ENCODE measurements at regions not wholly inside any gene's neighbourhood (a gene's known extent, or its start where the extent isn't known, plus 50 kb on each side); places are given as distances from the start of the nearest gene placed in this dataset.

DNA sequence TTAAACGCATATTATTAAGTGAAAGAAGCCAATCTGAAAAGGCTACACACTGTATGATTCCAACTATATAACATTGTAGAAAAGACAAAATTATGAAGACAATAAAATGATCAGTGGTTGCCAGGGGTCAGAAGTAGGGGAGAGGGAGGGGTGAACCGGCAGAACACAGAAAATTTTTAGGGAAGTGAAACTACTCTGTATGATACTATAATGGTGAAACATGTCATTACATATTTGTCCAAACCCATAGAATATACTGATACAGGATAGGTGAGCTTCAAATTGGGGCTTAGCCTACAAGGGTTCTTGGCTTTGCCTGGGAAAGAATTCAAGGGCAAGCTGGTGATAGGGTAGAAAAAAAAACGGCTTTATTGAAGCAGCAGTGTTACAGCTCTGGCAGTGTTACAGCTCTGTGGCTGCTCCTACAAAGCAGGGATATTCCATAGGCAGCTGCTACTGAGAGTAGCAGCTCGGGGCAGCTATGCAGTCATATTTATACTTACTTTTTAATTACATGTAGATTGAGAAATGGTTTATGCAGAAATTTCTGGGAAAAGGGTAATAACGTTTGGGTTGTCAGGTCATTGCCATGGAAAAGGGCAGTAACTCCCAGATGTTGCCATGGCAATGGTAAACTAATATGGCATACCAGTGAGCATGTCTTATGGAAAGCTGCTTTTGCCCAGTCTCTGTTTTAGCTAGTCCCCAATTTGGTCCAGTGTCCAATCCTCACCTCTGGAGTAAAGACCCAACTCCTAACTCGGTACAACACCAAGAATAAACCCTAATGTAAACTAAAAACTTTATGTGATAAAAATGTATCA, 125.1 kb upstream of the SLC25A36 start:
- no peak for DNase-seq (ENCODE audit: low read depth)

DNA sequence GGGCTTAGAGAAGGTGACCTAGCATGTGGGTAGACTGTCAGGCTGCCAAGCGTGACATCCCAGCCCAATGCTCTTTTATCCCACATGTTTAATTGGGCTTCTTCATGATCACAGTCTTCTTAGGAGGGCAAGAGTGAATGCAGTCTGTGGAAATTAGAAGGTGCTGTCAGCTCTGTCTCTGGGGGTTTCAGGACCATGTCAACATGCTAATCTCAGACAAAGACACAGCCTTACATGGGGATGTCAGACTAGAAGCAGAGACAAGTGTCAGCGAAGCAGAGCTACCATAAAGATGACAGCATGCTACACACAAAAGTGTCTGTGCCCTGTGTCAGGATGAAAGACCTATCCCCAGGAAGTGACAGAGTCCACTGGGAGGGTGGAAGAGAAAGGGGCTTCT, 120.1 kb upstream of the SLC25A36 start:
- DNase-seq (ENCODE audit: low read depth): no peak

DNA sequence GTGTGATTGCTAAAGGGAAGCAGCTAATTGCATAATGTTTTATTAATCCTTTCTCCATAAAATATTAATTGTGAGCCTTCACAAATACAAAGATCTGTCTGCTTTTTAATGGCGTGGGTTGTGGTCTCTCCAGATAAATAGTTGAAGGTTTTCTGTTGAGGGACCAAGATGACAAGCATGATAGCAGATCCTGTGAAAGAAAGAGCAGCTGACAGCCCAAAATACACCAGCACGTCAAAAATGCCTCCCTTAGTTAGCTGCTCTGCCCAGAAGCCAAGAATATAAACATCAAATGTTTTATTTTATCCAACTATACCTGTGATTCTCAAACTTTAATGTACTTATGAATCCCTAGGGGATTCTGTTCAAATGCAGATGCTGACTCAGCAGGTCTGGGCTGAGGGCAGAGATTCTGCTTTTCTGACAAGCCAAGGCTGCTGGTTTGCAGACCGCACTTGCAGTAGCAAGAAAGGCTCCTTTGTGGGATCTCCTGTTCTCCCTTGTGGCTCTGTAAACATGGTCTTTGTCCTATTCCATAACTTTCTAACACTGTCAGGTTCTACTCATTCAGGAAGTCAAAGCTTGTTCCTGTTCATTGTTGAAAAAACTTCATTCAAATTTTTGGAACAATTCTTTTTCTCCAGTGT, 119.1 kb upstream of the SLC25A36 start:
- DNase-seq (ENCODE audit: low read depth): no peak

DNA sequence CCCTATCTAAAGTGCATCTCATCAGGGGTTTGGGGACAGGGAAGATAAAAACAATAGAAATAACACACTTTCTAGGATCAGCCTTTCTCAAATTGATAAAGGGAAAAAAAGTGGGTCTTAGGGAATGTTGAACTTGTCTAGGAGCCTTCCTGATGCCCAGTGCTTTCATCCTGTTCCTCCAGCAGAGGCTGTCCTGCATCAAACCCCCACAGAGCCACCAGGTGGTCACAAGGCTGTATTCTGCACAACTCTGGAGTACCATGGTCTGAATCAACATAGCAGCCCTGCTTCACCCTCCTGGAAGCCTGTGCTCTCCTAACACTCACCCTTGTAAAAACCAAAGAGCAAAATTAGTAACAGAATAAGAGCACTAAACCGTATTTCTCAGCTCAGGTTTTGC, 118.5 kb upstream of the SLC25A36 start:
- DNase-seq (ENCODE audit: low read depth): no peak

DNA sequence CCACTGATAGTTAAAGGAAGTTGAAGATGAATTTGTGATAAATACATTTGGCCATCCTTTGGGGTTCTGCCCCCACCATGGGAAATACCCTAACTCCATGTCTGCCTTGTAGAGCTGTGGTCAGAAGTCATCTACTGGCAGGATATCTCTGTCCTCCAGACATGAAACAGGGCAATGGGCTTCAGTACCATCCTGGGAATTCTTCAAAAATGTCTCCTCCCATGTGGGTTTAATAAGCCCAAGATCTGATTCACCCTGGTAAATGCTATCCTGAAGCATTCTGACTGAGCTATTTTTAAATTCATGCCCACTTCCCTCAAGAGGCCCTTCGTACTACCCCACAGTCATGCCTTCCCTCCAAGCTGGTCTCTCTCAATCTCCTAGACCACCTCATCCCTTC, 113.7 kb upstream of the SLC25A36 start:
- no peak for DNase-seq (ENCODE audit: low read depth)

DNA sequence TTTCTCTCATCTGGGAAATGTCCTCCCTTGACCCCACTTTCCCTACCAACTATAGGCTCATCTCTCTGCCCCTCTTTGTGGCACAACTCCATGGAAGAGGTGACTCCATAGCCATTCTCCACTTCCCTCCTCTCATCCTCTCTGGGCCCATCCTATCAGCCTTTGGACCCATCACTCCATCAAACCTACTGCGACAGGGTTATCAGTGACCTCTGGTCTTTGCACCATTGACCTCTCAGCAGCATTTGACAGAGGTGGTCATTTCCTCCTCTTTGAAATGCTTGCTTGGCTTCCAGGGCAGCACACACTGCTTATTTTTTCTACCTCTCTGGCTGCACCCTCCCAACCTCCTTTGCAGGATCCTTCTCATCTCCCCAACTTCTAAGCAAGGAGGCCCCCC, 113.1 kb upstream of the SLC25A36 start:
- DNase-seq (ENCODE audit: low read depth): no peak

DNA sequence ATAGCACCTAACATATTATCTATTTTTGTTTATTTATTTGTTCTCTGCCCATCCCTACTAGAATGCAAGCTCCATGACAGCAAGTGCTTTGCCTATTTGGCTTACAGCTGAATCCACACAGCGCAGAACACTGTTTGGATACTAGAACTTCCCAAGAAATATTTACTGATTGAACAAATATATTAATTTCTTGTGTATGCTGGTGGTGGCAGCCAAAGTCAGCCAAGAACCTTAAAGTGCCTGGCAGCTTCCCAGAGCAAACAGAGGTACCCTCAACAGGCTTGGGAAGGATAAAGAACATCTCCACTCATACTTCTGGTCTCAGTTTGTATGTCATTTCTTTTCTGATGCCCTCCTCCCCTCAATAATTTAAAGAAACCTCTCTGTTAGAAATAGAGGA, 111.8 kb upstream of the SLC25A36 start:
- no peak for DNase-seq (ENCODE audit: low read depth)

DNA sequence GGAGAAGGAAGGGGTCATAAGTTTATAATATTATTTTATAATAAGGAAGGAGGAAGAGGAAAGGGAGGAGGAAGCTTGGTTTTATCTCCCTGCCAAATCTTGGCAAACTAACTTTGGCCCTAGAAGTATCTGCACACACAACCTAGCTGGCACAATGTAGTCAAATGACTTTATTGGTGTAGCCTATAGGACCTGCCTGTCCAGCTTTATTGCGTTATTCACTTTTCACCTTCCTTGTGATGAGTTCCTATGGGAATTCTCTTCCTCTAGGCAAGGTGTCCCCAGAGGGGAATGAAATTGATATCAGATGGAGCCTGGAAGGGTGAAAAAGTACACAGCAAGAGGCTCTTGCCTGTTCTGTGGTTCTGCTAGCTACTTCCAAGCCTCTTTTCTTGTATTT, 111.2 kb upstream of the SLC25A36 start:
- DNase-seq (ENCODE audit: low read depth): no peak

DNA sequence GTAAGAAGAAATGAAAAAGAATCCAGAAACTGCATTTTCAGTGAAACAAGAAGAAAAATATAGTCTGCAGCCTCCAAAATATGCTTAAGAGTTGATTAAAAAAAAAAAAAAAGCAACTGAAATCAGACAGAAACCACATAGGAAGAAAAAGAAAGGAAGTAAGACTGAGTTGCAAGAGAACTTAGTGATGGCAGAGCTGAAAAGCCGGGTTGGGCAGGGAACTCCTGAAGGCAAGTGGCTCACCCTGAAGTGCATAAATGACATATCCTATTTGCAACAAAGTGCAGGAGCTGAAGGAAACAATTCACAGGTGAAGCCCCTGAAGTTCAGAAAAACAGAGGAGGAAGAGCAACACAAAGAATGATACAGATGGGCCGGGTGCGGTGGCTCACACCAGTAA, 108.8 kb upstream of the SLC25A36 start:
- DNase-seq (ENCODE audit: low read depth): no peak

DNA sequence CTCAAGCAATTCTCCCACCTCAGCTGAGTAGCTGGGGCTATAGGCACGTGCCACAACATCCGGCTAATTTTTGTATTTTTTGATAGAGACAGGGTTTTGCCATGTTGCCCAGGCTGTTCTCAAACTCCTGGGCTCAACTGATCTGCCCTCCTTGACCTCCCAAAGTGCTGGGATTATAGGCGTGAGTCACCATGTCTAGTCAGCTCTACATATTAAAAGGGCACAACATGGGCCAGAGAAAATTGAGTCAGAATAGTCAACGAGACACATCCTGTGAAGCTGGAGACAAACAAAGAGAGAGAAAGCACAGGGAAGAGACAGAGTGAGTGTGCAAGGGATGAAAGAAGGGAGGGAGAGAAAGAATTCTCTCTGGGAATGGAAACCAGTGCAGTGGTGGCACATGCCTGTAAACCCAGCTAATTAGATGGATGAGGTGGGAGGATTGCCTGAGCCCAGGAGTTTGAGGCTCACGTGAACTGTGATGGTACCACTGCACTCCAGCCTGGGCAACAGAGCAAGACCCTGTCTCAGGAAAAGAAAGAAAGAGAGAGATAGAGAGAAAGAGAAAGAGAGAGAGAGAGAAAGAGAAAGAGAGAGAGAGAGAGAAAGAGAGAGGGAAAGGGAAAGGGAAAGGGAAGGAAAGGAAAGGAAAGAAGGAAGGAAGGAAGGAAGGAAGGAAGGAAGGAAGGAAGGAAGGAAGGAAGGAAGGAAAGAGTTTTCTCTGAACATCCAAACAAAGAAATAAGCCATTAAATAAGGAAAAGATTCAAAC, 107.2 kb upstream of the SLC25A36 start:
- DNase-seq (ENCODE audit: low read depth): peak; percentile 25

DNA sequence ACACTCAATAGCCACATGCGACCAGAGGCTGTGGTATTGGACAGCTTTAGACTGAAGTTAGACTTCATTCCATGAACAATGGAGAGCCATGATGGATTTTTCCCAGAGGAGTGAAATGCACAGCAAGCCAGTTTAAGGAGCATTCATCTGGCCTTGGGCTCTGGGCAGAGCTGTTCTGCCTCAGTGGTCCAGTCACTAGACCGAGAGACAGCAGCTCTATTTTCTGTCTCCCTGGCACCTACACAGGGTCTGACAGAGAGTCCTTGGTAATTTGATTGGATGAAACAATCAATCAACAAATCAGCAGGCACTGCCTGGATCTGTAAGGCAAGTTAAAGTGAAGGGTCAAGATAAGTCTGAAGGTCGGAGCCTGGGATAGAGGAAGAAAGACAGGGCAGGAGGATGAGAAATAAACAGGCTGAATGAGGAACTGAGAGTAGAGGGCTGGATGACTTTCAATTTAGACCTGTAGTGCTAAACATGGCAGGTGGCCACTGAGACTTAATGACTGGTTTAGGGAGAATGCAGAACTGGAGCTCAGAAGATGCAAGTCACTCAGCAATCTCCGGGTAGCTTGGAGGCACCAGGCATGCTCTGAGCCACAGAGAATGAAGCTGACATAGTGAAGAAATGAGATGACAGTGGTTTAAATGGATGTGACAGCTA, 98.5 kb upstream of the SLC25A36 start:
- DNase-seq (ENCODE audit: low read depth): no peak

DNA sequence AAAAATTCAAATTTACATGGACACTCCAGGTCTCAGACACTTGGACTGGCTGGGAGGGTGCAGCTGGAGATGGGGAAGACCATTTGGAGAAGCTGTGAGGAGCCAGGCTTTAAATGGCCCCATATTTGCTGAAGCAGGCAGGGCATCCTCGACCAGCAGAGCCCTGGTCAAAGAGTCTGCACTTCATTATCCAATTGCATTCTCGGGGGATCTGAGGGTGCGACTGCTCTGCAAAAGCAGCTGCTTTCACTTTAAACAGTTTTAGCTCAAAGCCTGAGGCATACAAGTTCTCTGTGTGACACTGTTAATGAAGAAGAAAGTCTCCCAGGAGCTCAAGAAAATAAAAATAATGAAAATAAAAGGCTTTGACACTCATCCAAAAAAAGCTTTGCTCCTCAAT, 98.0 kb upstream of the SLC25A36 start:
- no peak for DNase-seq (ENCODE audit: low read depth)

DNA sequence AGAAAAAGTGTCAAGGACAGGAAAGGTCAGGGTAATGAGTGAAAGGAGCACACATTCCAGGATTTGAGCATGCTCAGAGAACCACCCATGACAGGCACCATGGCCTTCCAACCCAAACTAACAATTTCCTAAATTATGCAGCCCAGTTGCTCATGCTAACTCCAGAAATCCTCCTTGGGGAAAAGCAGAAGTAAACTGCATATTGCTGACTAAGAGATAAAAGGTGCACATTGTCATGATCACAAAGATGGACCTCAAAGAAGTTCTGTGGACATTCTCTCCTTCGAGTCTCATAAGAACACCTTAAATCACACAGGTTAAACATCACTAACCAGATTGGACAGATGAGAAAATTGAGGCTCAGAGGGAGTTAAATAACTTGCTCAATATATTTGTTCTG, 97.6 kb upstream of the SLC25A36 start:
- DNase-seq (ENCODE audit: low read depth): no peak

DNA sequence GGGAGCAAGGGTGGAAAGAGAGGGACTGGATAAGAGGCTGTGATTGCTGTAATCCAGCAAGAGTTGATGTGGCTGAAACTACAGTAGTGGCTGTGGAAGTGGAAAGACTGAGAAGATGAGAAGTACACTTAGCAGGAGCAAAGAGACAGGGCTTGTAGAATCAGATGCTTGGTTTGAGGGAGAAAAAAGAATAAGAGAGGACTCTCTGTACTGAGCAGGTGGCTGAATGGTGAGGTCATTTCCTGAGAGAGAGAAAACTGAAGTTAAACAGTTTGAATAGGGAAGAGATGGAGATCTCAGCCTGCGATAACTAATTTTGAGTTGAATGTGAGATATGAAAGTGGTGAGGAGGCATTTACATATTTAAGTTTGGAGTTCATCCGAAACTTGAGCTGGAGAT, 95.8 kb upstream of the SLC25A36 start:
- no peak for DNase-seq (ENCODE audit: low read depth)

DNA sequence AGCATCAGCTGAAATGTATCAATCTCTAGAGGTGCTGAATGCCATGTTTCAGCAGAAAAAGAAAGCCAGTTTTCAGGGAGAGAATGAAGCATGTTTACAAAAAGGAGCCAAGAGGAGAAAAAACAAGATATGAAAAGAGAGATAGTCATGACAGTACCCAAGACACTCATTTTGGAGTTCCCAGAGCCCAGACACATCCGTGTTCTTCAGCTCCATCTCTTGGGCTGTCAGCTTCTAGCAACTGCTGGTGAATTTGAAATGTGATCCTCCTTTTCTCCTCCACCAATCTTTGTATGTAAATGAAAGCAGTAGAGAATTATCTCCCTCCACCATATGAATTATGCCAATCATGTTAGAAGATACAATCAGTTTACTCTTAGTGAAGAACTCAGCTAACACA, 93.0 kb upstream of the SLC25A36 start:
- DNase-seq (ENCODE audit: low read depth): no peak

DNA sequence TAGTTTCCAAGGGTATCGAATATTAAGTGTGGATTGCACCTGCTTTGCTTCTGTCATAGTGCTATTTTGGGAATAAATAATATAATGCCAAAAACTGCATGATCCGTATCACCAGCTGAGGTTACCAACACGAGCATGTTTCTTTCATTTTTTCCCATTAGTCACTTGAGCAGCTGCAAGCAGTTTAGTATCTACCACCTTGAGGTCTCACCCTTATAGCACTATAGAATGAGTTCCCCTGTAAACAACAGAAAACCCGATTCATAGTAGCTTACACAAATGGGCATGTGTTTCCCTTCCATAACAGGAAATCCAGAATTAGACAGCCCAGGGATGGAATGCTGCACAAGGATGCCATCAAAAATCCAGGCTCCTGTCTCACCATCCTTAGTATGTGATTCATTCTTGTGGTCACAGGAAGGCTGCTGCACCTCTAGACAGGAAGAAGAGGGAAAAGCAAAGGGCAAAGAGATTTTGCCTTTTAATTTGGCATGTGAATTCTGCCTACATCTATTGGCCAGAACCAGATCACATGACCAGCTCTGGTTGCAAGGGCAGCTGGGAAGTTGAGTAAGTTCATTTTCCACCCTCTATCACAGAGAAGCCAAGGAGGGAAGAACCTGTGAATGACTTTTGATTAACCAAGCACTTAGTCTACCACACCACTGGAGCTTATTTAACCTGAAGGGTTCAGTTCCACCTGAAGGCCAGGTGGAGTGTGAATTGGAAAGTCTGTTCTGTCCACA, 91.3 kb upstream of the SLC25A36 start:
- no peak for DNase-seq (ENCODE audit: low read depth)

DNA sequence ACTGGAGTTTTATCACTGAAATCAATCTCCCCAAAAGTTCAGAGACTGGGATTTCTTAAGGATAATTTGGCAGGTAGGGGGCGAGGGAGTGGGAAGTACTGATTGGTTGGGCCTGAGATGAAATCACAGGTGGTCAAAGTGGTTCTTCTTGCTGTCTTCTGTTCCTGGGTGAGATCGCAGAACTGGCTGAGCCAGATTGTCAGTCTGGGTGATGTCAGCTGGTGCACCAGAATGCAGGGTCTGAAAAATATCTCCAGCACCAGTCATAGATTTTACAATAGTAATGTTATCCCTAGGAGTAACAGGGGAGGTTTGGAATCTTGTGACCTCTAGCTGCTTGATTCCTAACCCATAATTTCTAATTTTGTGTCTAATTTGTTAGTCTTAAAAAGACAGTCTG, 86.7 kb upstream of the SLC25A36 start:
- DNase-seq (ENCODE audit: low read depth): no peak

DNA sequence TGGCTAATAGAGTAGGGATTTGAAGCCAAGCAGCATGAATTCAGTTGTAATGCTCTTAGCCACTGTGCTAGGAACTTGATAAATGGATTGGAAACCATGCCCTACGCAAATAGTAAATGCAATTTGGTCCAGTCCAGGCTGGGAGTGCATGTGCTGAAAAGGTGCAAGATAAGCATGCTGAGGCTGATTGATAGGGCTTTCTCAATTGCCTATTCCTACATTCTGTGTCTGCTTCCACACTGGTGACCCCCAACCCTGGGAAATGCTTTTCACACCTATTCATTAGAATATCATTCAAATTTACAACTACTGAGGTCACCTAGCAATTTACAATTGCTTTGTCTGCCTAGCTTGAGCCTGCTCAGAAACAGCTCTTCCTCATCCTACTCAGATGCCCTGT, 84.7 kb upstream of the SLC25A36 start:
- no peak for DNase-seq (ENCODE audit: low read depth)

DNA sequence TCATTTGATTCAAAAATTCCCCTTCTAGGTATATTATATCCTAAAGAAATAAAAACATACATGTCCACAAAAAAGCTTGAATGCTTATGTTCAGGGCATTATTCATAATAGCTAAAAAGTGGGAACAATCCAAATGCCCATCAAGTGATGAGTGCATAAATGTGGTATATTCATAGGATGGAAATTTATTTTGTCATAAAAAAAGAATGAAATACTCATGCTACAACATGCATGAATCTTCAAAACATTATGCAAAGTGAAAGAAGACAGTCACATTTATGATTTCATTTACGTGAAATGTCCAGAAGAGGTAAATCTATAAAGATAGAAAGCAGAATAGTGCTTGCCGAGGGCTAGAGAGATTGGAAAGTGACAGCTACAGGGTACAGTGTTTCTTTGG, 83.6 kb upstream of the SLC25A36 start:
- DNase-seq (ENCODE audit: low read depth): no peak

DNA sequence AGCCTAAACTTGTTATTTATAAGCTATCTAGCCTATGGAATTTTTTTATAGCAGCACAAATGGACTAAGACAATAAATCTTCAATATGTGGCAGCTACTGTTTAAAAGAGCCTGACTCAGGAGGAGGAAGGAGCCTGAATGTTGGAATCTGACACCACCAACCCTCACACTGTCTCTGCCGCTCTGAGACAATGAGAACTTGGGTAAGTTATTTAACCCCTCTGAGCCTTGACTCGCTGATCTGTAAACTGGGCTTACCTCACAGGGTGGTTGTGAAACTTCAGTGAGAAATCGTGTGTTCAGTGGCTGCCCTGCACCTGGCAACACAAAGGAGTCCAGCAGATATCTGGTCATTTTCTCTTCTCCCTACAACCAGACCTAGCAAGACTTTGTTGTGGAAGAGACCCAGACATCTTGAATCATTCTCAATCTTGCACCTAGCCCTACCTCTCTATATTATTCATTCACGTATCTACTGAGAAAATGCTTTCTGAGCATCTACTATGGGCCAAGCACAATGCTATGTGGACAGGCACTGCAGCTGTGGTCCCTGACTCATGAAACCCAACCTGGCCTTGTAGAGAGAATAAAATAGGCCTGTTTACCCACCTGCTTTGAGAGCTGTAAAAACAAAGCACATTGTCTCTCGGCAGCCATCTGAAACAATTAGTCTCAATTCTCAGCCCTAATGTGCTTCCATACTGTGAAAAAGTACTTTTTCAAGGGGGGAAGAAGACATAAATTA, 81.9 kb upstream of the SLC25A36 start:
- peak; percentile 6 for DNase-seq (ENCODE audit: low read depth)

DNA sequence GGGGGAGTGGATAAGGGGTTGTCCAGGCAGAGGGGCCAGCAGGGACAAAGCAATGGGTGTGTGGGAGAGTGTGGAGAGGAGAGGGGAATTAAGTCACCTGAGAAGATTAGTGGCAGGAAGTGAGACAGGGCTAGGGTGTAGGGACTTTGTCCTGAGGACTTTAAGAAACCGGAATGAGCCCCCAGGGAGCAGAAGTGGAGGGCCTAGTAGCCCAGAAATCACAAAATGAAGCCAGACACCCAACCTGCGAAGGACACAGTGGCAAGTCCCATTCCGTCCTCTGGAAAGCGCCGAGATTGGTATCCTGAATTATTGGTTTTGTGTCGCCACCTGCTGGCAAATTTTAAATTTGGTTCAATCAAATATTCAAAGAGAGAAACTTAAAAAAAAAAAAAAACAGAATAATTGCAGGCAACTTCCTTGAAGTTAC, 78.0 kb upstream of the SLC25A36 start:
- DNase-seq (ENCODE audit: low read depth): peak; percentile 44

Measured in iris pigment epithelial cell (primary cell).